HG03460 (cell line): ENCODE measurements at regions not wholly inside any gene's neighbourhood (a gene's known extent, or its start where the extent isn't known, plus 50 kb on each side); places are given as distances from the start of the nearest gene placed in this dataset.

ENCODE experiments used
- ATAC-seq: cut with Tn5 transposase; IDR thresholded peaks from one replicate; pipeline ENCODE4 v1.9.1; 2021; ENCODE audit not compliant: unreplicated experiment

- no peak for ATAC-seq
These were observed 344.5 kb upstream of the LRATD1 start for GRCh38 chr2:14288016-14288415.

- no peak for ATAC-seq
These were observed 339.6 kb upstream of the LRATD1 start for GRCh38 chr2:14292964-14293363.

- no peak for ATAC-seq
These were observed 335.2 kb upstream of the LRATD1 start for GRCh38 chr2:14297340-14297739.

GRCh38 chr2:14297906-14298305 lies 334.6 kb upstream of the LRATD1 start:
- no peak for ATAC-seq

- no peak for ATAC-seq
These were observed 331.2 kb upstream of the LRATD1 start for GRCh38 chr2:14301331-14301730.

- peak; percentile 75 for ATAC-seq
These were observed 329.0 kb upstream of the LRATD1 start for GRCh38 chr2:14303366-14304115.

GRCh38 chr2:14304326-14304725 lies 328.2 kb upstream of the LRATD1 start:
- no peak for ATAC-seq

GRCh38 chr2:14306268-14306861 lies 326.2 kb upstream of the LRATD1 start:
- peak; percentile 69 for ATAC-seq

- no peak for ATAC-seq
These were observed 319.2 kb upstream of the LRATD1 start for GRCh38 chr2:14313341-14313740.

- ATAC-seq: no peak
These were observed 315.9 kb upstream of the LRATD1 start for GRCh38 chr2:14316594-14316993.

- ATAC-seq: no peak
These were observed 311.2 kb upstream of the LRATD1 start for GRCh38 chr2:14321357-14321756.

- ATAC-seq: no peak
These were observed 310.2 kb upstream of the LRATD1 start for GRCh38 chr2:14322306-14322705.

- ATAC-seq: no peak
These were observed 308.2 kb upstream of the LRATD1 start for GRCh38 chr2:14324308-14324707.

GRCh38 chr2:14330884-14331283 lies 301.6 kb upstream of the LRATD1 start:
- no peak for ATAC-seq

- ATAC-seq: no peak
These were observed 295.6 kb upstream of the LRATD1 start for GRCh38 chr2:14336759-14337382.

- no peak for ATAC-seq
These were observed 291.8 kb upstream of the LRATD1 start for GRCh38 chr2:14340703-14341102.

- no peak for ATAC-seq
These were observed 290.2 kb upstream of the LRATD1 start for GRCh38 chr2:14342313-14342712.

- no peak for ATAC-seq
These were observed 288.2 kb upstream of the LRATD1 start for GRCh38 chr2:14344355-14344754.

GRCh38 chr2:14348247-14348646 lies 284.3 kb upstream of the LRATD1 start:
- ATAC-seq: no peak

GRCh38 chr2:14350856-14351255 lies 281.7 kb upstream of the LRATD1 start:
- ATAC-seq: no peak

- ATAC-seq: no peak
These were observed 280.4 kb upstream of the LRATD1 start for GRCh38 chr2:14352067-14352466.

- no peak for ATAC-seq
These were observed 278.3 kb upstream of the LRATD1 start for GRCh38 chr2:14354231-14354630.
